Right lobe of liver (tissue), 6 donors: ENCODE measurements at regions not wholly inside any gene's neighbourhood (a gene's known extent, or its start where the extent isn't known, plus 50 kb on each side); places are given as distances from the start of the nearest gene placed in this dataset.
"Not testable (repeated sequence)": the region's sequence is repeated elsewhere in the genome, so short reads cannot be mapped to it uniquely, and the experiment has no call there.

Source experiments
- ATAC-seq, 4 donors: fragments of 200-7000 bp; cut with Tn5 transposase; one replicate each; pipeline ENCODE4 v1.9.1; 2020; ENCODE audit warnings: mild to moderate bottlenecking in 4 of 4, moderate library complexity in 4 of 4
- DNase-seq, 3 donors: peaks; one replicate each; pipeline ENCODE4 v3.0.0-alpha.2; 2020
- H3K27ac ChIP-seq, 3 donors: fragments of 200-600 bp; one replicate each; pipeline ENCODE4 v1.8.0; 2022
- H3K27me3 ChIP-seq, 2 donors: fragments of 200-600 bp; one replicate each; pipeline ENCODE4 v1.8.0; 2022
- H3K36me3 ChIP-seq, 4 donors: fragments of 200-600 bp; sonication (generic) in 1 of 4; one replicate each; pipeline versions ENCODE4 v1.5.1 to v1.8.0; 2017 to 2022; ENCODE audit warnings: control low read depth in 1 of 4
- H3K4me1 ChIP-seq, 4 donors: fragments of 200-600 bp; sonication (generic) in 1 of 4; one replicate each; pipeline versions ENCODE4 v1.5.1 to v1.8.0; 2017 to 2022; ENCODE audit warnings: control low read depth in 1 of 4
- H3K4me3 ChIP-seq, 3 donors: fragments of 200-600 bp; one replicate each; pipeline ENCODE4 v1.8.0; 2022
- H3K9me3 ChIP-seq, 4 donors: fragments of 200-600 bp; sonication (generic) in 1 of 4; one replicate each; pipeline versions ENCODE4 v1.5.1 to v1.8.0; 2017 to 2022; ENCODE audit warnings: control low read depth in 1 of 4
- POLR2A ChIP-seq: fragments of 450-650 bp; IDR thresholded peaks from one replicate; pipeline ENCODE4 v1.6.1; 2017; ENCODE audit warnings: antibody characterized with exemption, mild to moderate bottlenecking
- WGBS: methylation state at CpG from one replicate; pipeline ENCODE4 v1.1.6; 2018; ENCODE audit warnings: low coverage, low lambda C conversion rate; ENCODE audit not compliant: insufficient coverage; ENCODE audit errors: missing lambda C conversion rate; 5-methylcytosine and 5-hydroxymethylcytosine counted together
- intact Hi-C, 2 donors: fragments of 100-400 bp; cut with DNase I; formaldehyde crosslinking; loops; one replicate each; pipeline versions ENCODE4 v1.11.2 to v1.14.1; 2022
- TF ChIP-seq, protein P1 (sequence below), 4 donors: fragments of 200-600 bp in 3 of 4; fragments of 450-650 bp in 1 of 4; IDR thresholded peaks; one replicate each; pipeline versions ENCODE4 v1.5.1 to v1.8.0; 2016 to 2022; ENCODE audit warnings: antibody characterized with exemption in 4 of 4, mild to moderate bottlenecking in 2 of 4
- donor health status: DM: no; HTN: yes; CAD: no.
- donor health status: DM: no; HTN: no; CAD: no.
- donor health status: DM: no; HTN: no; CAD: no.
- donor health status: DM: no; HTN: yes; CAD: no.
- donor health status: DM: no; HTN: yes; CAD: no.

DNA sequence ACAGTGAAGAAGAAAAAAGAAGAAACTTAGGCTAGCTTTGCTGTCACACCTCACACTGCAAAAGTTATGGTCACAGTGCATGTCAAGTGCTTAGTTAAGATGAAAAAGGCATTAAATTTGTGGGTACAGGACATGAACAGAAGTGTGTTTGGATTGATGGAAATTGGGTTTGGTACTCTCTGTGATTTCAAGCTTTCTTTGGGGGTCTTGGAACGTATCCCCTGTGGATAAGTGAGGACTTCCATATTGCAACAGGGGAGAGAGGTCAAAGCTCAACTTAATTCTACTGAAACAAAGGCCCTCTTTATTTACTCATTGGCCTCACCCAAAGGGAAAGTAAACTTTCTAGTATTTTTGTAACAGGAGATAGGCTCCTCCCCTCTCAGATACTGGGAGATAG, 138.3 kb upstream of the FUT9 start:
- 25% methylated on average over 1 of the region's 1 CpG for WGBS
- intact Hi-C loops, result no loop called here
- Histone ChIP-seq H3K36me3 (no peaks in the 10 kb centered on the region), H3K27me3 (no peaks in the 10 kb centered on the region), H3K9me3 (no peaks in the 10 kb centered on the region), H3K27ac (no peak overlapping the region), H3K4me1 (no peaks in the 10 kb centered on the region), H3K4me3 (no peak overlapping the region)
- TF ChIP-seq, protein P1, sequence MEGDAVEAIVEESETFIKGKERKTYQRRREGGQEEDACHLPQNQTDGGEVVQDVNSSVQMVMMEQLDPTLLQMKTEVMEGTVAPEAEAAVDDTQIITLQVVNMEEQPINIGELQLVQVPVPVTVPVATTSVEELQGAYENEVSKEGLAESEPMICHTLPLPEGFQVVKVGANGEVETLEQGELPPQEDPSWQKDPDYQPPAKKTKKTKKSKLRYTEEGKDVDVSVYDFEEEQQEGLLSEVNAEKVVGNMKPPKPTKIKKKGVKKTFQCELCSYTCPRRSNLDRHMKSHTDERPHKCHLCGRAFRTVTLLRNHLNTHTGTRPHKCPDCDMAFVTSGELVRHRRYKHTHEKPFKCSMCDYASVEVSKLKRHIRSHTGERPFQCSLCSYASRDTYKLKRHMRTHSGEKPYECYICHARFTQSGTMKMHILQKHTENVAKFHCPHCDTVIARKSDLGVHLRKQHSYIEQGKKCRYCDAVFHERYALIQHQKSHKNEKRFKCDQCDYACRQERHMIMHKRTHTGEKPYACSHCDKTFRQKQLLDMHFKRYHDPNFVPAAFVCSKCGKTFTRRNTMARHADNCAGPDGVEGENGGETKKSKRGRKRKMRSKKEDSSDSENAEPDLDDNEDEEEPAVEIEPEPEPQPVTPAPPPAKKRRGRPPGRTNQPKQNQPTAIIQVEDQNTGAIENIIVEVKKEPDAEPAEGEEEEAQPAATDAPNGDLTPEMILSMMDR (IDR thresholded peaks at IDR 0.05), result no peak
- TF ChIP-seq POLR2A, result no peak
- no peak for DNase-seq
- peak in 3 of 4 donors; percentile 30 to 69 (median 33) for ATAC-seq

GRCh38 chr6:95879856-95880255, 135.9 kb upstream of the FUT9 start:
- Histone ChIP-seq H3K4me1 (no peaks in the 10 kb centered on the region), H3K9me3 (no peaks in the 10 kb centered on the region), H3K4me3 (no peak overlapping the region), H3K27me3 (no peaks in the 10 kb centered on the region), H3K36me3 (no peaks in the 10 kb centered on the region), H3K27ac (no peak overlapping the region)
- WGBS, result 75% methylated on average over 1 of the region's 1 CpG
- intact Hi-C loops, result no loop called here
- TF ChIP-seq, protein P1 (IDR thresholded peaks at IDR 0.05), result no peak
- DNase-seq, result no peak
- ATAC-seq, result no peak

DNA sequence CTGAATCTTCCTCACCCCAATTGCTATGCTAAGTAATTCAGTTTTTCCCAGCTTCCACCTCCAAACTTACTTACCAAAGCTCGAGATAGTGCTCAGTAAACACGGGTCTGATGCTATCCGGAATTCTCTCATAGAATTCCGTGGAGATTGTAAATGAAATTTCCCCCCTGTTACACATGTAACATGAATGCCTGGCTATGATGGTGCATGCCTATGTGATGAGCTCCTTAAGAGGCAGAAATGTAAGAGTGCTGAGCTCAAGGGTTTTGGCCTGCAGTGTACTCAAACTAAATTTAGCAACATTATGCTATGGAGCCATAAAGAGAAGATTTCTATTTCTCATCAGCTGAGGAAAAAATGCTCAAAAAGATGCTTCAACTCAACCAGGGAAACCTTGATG, 133.4 kb upstream of the FUT9 start:
- no peaks in the 10 kb centered on the region for H3K27me3 ChIP-seq
- no peaks in the 10 kb centered on the region for H3K9me3 ChIP-seq
- no peak for ATAC-seq
- DNase-seq, result no peak
- H3K4me3 ChIP-seq, result no peak overlapping the region
- intact Hi-C loops, result no loop called here
- no peaks in the 10 kb centered on the region for H3K4me1 ChIP-seq
- no peaks in the 10 kb centered on the region for H3K36me3 ChIP-seq
- TF ChIP-seq POLR2A, result no peak
- TF ChIP-seq, protein P1 (IDR thresholded peaks at IDR 0.05), result no peak
- WGBS, result 64% methylated on average over 4 of the region's 4 CpGs
- no peak overlapping the region for H3K27ac ChIP-seq

DNA sequence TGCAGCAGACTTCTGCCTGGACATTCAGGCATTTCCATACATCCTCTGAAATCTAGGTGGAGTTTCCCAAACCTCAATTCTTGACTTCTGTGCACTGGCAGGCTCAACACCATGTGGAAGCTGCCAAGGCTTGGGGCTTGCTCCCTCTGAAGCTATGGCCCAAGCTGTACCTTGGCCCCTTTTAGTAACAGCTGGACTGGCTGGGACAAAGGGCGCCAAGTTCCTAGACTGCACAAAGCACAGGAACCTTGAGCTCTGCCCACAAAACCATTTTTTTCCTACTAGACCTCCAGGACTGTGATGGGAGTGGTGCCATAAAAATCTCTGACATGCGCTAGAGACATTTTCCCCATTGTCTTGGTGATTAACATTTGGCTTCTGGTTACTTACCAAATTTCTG, 127.1 kb upstream of the FUT9 start:
- 92% methylated on average over 2 of the region's 2 CpGs for WGBS
- intact Hi-C loops, H3K4me3 ChIP-seq, ATAC-seq, H3K9me3 ChIP-seq, DNase-seq, H3K27me3 ChIP-seq, H3K36me3 ChIP-seq, H3K4me1 ChIP-seq, H3K27ac ChIP-seq: not testable (repeated sequence)

DNA sequence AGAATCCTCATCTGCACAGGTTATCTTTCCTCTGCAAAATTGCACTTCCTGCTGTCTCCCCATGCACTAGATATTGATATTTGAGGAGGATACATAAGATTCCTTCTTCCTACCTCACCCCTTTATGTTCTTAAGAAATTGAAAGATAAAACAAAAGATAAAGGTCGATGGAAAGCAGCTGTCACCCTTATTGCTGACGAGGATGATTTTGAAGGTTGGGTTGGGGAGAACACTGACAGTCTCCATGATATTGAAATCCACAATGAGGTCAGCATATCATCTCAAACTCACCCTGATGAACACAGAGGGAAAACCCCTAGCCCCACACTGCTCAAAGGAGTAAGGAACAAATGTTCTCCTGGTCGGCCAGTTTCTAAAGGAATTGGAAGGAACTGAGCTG, 110.6 kb upstream of the FUT9 start:
- DNase-seq, result no peak
- H3K36me3 ChIP-seq, result no peaks in the 10 kb centered on the region
- 20% methylated on average over 3 of the region's 3 CpGs for WGBS
- no peak for ATAC-seq
- no peak overlapping the region for H3K27ac ChIP-seq
- no peaks in the 10 kb centered on the region for H3K4me1 ChIP-seq
- TF ChIP-seq, protein P1 (IDR thresholded peaks at IDR 0.05), result no peak
- no peak for TF ChIP-seq POLR2A
- no peak overlapping the region for H3K4me3 ChIP-seq
- H3K27me3 ChIP-seq, result no peaks in the 10 kb centered on the region
- no peaks in the 10 kb centered on the region for H3K9me3 ChIP-seq
- intact Hi-C loops, result no loop called here
